Midbrain (tissue), 1 donor: ENCODE measurements at regions not wholly inside any gene's neighbourhood (a gene's known extent, or its start where the extent isn't known, plus 50 kb on each side); places are given as distances from the start of the nearest gene placed in this dataset.

Experiments
- DNase-seq: peaks from one replicate; lab custom pipeline; 2025; lab: John Stamatoyannopoulos, UW

DNA sequence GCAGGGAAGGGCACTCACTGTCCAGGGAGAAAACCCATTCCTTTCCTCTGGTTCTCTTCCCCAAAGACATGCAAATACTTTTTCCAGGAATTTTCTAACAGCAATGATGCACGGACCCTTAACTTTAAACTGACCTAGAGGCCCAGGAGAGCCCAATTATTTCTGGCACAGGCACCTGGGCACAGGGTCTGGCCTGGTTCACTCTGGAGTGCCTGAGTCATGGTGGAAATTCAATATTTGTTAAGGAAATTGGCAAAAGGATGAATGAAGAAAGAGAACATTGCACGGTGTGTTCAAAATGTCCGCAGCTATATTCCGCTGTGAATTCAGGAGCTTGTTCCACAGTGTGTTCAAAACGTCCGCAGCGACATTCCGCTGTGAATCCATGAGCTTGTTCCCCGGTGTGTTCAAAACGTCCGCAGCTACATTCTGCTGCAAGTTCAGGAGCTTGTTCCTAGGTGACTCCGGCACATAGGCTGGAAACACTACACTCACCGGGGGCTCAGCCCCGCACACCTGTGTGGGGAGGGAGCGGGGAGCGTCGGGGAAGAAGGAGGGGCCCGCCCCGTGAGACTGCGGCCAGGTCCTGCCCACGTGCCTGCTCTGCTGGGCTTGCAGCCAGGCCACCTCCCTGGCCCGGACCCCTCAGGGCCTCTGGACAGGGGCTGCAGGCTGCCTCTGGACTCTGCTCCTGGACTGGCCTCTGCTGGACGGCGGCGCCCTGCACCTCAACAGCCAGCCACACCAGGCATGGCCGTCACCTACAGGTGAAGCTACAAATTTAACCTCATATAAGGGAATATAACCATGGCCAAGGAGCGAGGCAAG lies 72.0 kb upstream of the FAM20C start:
- no peak for DNase-seq

GRCh38 chr7:121002-121785 lies 71.2 kb upstream of the FAM20C start:
- no peak for DNase-seq

- no peak for DNase-seq
These were observed 69.1 kb upstream of the FAM20C start for GRCh38 chr7:123237-123636.

DNA sequence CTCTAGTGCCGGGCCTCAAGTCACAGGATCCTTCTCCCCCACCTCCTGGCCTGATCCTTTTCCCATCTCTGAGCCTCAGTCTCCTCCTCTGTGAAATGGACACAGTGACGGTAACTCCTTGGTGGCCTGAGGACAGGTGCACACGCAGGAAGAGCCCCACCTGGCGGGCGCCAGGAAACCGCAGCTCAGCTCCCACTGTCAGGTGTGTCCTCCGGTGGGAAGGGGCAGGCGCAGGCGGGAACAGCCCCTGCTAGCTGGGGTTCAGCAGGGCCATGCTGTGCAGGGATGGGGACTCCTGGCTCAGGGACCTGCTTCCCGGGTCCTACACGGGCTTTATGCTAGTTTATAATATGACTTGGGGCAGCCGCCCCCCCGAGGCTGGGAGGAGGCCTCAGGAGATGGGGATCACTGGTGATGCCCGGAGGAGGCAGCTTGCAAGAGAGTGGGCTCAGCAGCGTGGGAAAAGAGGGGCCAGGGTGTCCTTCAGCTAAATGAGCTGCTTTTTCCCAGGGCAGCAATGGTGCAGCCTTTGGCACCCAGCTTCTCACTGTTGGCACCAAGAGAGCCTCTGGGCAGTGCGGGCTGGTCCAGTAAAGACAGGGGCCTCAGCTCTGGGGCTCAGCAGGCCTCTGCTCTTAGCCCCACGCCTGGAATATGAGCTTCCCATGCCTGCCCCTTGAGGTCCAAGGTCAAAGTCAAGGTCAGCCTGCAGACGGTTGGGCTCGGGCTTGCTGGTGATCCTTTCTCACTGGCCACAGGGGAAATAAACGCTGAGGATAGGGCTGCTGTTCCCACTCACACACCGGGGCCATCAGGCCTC lies 68.0 kb upstream of the FAM20C start:
- no peak for DNase-seq

DNA sequence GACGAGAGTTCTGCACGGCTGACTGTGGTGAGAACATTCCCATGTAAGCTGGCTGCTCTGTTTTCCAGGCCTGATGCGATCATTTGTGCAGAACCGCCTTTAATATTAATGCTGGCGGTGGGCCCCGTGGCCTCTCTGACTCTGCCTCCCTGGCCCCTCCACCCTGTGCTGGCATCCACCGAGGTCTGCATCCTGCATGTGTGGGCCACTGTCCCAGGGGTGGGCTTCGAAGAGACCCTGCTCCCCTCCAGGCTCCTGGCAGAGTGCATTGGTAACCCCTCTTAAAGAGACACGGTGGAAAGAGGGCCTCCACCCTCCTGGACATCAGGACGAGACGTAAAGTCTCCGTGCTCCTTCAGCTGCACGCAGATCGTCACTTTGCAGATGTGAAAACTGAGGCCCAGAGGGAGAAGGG lies 67.3 kb upstream of the FAM20C start:
- DNase-seq: no peak

GRCh38 chr7:125661-126060 lies 66.7 kb upstream of the FAM20C start:
- DNase-seq: no peak

GRCh38 chr7:126368-126767 lies 66.0 kb upstream of the FAM20C start:
- no peak for DNase-seq

DNA sequence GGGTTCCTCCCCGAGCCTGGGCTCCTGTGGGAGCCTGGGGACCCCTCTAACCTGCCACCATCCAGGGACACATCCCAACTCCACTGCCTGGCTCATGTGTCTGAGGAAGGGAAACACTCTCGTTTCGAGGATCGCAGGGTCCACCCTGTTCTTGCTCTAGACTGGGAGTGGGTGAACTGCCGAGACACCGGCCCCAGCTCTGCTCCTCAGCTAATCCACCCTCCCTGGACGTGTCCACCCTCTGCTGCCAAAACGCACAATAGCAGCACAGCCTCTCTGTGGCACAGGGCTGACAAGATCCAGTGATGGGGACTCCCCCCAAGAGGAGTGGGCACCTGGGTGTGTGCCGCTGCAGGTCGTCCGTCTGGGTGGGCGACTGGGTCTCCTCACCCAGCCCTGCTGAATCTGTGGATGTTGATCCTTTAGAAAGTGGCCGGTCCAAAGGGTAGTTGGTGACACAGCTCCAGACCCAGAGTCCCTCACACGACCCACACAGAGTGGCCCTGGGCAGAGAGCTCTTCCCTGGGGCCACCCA lies 65.2 kb upstream of the FAM20C start:
- DNase-seq: no peak

DNA sequence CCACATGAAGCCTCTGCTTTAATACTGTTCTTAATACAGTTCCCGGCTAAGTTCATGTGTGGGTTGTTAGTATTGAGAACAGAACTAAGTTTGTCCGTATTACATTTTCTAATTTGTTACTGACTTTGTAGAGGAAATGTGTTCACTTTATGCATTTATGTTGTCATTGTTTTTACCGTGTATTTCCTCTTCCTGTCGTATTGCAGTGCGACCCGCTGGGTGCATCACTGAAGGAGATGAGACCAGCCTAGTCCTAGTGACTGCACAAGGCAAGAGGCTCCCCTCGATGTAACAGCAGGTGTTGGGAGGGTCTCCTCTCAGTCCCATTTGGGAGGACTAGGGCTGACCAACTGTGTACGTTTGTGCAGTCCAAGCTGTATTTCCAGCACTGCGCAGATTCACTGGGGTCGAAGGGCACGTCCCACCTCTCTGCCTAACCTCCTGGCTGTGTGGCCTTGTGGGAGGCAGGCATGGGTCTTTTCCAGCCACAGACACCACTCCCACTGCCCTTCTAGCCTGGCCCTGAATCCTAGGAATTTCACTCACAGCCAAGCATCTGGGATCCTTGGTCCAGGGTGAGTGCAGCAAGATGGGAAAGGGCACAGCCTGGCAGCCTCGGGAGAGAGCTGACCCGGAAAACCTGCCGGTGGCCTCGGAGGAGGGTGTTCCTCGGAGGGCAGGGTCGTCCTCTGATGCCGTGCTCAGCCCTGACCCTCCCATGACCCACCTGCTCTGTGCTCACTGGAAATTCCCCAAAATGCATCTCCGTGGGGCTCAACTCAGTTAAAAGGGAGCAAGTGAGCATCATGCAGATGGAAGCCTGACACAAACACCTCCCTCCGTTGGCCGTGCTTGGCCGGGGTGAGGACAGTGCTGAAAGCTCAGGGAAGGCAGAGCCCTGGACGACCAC lies 63.9 kb upstream of the FAM20C start:
- DNase-seq: no peak

- DNase-seq: peak; percentile 62
These were observed 62.8 kb upstream of the FAM20C start for GRCh38 chr7:129366-130221.

- DNase-seq: no peak
These were observed 62.2 kb upstream of the FAM20C start for GRCh38 chr7:130222-130572.

GRCh38 chr7:130875-131780 lies 61.2 kb upstream of the FAM20C start:
- DNase-seq: no peak

DNA sequence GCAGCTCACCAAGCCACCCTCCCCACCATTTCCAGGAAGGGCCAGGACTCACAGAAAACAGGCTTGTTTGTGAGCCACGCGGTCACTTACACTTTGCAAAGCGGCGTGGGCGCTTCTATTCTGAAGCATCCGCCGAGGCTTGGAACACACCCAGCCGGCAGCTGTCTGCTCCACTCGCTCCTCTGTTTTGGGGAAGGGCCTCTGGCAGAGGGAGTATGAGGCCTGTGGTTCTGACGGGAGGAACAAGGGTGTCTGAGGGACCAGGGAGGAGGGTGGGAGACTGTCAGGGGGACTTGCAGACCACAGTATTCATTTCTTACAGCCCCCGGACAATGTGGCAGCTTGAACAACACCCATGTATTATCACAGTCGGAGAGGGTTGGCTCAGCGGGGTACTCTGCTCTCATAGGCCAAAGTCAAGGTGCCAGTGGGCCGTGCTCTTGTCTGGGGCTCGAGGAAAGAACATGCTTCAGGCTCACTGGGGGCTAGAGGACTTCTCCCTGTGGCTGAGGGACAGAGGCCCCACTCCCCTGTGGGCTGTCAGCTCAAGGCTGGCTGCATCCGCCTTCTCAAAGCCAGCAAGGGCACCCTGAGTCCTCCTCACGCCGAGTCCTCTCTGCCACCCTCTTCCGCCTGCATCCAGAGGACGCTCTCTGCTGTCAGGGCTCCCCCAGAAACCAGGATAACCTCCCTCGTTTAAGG lies 60.4 kb upstream of the FAM20C start:
- peak; percentile 14 for DNase-seq

DNA sequence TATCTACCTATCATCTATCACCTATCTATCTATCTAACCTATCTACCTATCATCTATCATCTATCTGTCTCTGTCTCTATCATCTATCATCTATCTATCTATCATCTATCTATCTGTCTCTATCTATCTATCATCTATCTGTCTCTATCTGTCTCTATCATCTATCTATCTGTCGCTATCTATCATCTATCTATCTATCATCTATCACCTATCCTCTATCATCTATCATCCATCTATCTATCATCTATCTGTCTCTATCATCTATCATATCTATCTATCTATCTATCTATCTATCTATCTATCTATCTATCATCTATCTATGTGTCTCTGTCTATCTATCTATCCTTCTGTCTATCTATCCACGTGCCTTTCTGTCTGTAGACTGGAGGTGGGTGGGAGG lies 59.5 kb upstream of the FAM20C start:
- DNase-seq: no peak

GRCh38 chr7:133470-133869 lies 58.9 kb upstream of the FAM20C start:
- no peak for DNase-seq

DNA sequence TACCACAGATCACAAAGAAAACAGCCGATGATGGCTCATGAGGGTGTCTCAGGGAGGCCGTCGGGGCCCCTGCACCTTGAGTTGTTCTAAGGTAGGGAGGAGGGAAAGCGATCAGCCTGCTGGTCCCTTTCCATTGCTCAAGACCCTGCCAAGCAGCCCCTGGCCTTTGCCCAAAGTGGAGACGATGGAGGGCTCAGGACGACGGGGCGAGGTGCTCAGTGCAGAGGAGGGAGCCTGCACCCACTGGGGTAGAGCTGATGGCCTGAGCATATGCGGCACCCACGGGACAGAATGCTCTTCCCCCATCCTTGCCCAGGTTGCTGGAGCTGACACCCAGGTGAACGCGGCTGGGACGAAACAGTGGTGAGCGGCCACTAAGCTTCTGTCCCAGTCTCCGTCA lies 58.3 kb upstream of the FAM20C start:
- DNase-seq: no peak

DNA sequence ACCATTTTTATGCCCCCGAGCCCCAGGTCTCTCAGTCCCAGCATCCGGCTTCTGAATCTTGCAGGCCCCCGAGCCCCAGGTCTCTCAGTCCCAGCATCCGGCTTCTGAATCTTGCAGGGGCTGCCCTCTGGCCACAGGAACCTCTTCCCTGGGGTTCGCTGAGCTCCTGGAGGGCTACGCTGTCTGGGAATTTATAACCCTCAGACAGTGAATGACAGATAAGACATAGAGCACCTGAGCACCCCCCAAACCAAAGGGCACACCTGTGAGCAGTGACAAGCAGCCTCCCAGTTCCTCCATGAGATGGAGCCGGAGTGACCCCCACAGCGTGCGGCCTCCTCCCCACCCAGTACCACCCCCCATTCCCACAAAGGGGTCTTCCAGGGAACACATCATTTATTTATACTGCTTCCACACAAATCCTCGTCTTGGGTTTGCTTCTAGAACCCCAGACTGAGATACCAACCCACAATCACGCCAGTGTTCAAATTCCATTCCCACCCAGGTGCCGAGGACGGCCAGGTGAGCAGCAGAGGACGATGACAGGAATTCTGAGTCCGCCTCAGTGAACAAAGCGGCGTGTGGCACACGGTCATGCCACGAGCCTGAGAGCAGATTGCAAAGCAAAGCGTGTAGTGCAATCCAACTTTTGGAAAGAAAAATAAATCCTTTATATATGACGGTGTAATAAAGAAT lies 57.7 kb upstream of the FAM20C start:
- no peak for DNase-seq

DNA sequence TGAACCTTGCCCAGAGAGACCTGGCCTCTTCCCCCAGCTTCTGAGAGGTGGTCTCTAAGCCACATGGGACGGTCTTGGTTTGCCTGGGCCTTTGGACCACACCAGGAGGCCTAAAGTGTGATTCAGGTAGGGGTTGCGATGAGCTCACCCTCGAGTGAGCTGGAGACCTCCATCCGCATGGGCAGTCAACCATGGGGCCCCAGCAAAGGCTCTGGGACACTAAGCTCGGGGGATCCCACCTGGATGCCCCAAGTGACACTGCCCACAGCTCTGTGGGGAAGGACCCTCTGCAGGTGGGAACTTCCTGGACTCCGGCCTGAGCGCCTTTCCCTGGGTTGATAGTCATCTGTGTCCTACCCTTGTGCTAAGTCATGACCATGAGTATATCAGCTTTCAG lies 57.1 kb upstream of the FAM20C start:
- no peak for DNase-seq
